ENCODE measurements at regions not wholly inside any gene's neighbourhood (a gene's known extent, or its start where the extent isn't known, plus 50 kb on each side); places are given as distances from the start of the nearest gene placed in this dataset.

GRCh38 chr1:47624531-47624930 is 186.7 kb downstream of the FOXD2 start:
- no peak for TF ChIP-seq TAF1 (IDR thresholded peaks at IDR 0.05; ENCODE audit: borderline replicate concordance, insufficient read depth, low read length)
- no peak for TF ChIP-seq SIN3A (IDR thresholded peaks at IDR 0.05; ENCODE audit: borderline replicate concordance, insufficient read depth, low read length)
- no peak for TF ChIP-seq REST (IDR thresholded peaks at IDR 0.05; ENCODE audit: insufficient read depth in 1 of 2, low read depth in 2 of 2, low read length in 2 of 2)
- TF ChIP-seq POLR2AphosphoS5 (IDR thresholded peaks at IDR 0.05; ENCODE audit: low read depth, low read length) = no peak
- no peak for TF ChIP-seq FOXP2 (optimal IDR thresholded peaks at IDR 0.05; ENCODE audit: borderline replicate concordance, extremely low read depth, extremely low read length, insufficient read depth)
